AG20443 (cell line): ENCODE measurements at regions not wholly inside any gene's neighbourhood (a gene's known extent, or its start where the extent isn't known, plus 50 kb on each side); places are given as distances from the start of the nearest gene placed in this dataset.

ENCODE experiments used
- DNase-seq: peaks from one replicate; pipeline ENCODE4 v3.0.0; 2012; ENCODE audit warnings: low spot score, mixed read lengths

DNA sequence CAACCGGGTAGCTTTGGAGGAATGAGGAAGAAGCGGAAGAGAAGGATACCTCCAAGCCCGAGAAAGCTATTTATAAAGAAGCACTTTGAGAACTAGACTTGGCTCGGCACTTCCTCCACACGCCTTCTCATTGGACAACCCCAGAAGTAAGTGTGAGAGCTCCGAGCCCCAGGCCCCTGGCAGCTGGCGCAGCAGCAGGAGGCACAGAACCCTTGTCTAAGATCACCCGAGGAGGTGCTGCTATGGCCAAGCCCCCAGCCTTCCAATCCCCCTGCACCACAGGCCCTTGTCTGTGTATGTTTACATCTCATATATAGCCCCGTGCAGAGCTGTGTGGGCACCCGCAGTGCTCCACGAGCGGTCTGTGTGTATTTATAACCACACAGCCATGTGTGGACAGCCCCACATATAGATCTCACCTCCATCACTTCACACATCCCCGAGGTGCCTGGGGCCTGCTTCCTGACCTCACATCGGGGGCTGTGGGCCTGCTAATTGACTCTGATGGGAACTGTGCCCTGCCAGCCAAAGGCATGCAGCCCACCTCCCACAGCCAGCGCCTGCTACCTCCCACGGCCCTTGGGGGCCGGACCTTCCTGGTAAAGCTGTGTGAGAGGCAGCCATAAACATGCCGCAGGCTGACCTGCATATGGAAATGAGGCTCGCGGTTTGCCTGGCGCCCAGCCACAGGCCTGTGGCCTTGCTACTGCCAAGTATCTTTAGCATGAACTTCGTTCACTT lies 96.1 kb downstream of the C17orf67 start:
- DNase-seq, result peak; percentile 29

DNA sequence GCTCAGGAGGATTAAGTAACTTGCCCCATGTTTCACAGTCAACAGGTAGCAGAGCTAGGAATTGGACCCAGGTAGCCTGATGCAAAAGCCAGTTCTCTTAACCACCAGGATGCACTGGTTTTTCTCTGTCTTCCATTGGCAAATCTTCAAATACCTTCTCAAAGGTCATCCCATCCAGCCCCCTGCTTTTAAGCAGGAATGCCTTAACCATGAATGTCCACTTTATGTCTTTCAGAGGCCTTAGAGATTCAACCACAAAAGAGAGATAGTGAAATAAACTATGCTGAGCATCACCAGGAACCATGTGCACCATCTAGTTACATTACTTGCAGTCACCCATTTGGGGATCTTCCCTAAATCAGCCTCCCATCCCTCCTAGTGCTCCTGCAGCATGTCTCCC lies 94.3 kb downstream of the C17orf67 start:
- no peak for DNase-seq

DNA sequence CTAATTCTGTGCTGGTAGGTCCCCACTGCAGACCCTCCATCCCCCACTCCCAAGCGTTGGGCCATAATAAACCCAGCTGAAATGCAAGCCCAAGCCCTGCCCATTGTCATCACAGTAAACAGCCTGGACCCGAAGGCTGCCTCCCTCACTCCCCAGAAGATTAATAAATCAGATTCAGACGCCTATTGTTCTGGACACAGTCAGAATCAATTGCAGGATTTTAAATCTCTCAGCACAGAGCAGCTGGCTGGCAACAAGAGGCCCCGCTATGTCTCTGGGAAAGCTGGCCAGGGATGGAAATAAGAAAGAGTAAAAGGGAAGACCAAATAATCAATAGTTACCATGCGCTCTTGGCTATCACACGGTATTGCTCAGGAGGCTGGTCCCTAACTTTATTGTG lies 93.9 kb downstream of the C17orf67 start:
- no peak for DNase-seq

DNA sequence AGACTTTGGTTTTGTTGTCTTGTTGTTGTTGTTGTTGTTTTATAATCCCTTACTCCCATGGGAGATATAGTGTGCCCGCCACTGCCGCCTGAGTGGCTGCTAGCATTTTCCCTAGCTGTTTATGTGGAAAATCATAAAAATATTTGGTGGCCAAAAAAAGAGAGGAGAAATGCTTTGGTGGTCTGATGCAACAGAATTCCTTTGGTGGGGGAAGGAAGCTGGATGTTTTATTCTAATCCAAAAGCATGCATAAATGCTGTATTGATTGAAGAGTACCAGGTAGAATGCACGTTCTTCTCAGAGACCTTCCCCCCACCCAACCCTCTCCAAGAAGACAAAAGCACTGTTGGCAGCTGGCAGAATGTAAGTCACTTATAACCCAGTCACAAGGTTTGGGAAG lies 93.2 kb downstream of the C17orf67 start:
- DNase-seq, result no peak
